HG03342 (cell line): ENCODE measurements at regions not wholly inside any gene's neighbourhood (a gene's known extent, or its start where the extent isn't known, plus 50 kb on each side); places are given as distances from the start of the nearest gene placed in this dataset.
"Not testable (repeated sequence)": the region's sequence is repeated elsewhere in the genome, so short reads cannot be mapped to it uniquely, and the experiment has no call there.

Experiments
- ATAC-seq: cut with Tn5 transposase; IDR thresholded peaks from one replicate; pipeline ENCODE4 v1.9.1; 2021; ENCODE audit warnings: mild to moderate bottlenecking, moderate library complexity; ENCODE audit not compliant: unreplicated experiment

- no peak for ATAC-seq
Observed at GRCh38 chr9:12351293-12352044, 341.7 kb upstream of the TYRP1 start.

- no peak for ATAC-seq
Observed at GRCh38 chr9:12352045-12352315, 341.2 kb upstream of the TYRP1 start.

- no peak for ATAC-seq
Observed at GRCh38 chr9:12363439-12363838, 329.7 kb upstream of the TYRP1 start.

- ATAC-seq: no peak
Observed at GRCh38 chr9:12368569-12368968, 324.6 kb upstream of the TYRP1 start.

GRCh38 chr9:12391839-12392509, 301.2 kb upstream of the TYRP1 start:
- no peak for ATAC-seq

GRCh38 chr9:12394105-12394504, 299.1 kb upstream of the TYRP1 start:
- ATAC-seq: no peak

- no peak for ATAC-seq
Observed at GRCh38 chr9:12403721-12404120, 289.5 kb upstream of the TYRP1 start.

GRCh38 chr9:12413986-12414385, 279.2 kb upstream of the TYRP1 start:
- ATAC-seq: no peak

- no peak for ATAC-seq
Observed at GRCh38 chr9:12414514-12414913, 278.7 kb upstream of the TYRP1 start.

GRCh38 chr9:12415361-12415760, 277.8 kb upstream of the TYRP1 start:
- no peak for ATAC-seq

- no peak for ATAC-seq
Observed at GRCh38 chr9:12416716-12417115, 276.5 kb upstream of the TYRP1 start.

- ATAC-seq: no peak
Observed at GRCh38 chr9:12424243-12424642, 268.9 kb upstream of the TYRP1 start.

- ATAC-seq: no peak
Observed at GRCh38 chr9:12425878-12426864, 267.0 kb upstream of the TYRP1 start.

GRCh38 chr9:12439267-12439666, 253.9 kb upstream of the TYRP1 start:
- no peak for ATAC-seq

GRCh38 chr9:12441080-12441479, 252.1 kb upstream of the TYRP1 start:
- ATAC-seq: not testable (repeated sequence)

- ATAC-seq: no peak
Observed at GRCh38 chr9:12441506-12441905, 251.7 kb upstream of the TYRP1 start.

GRCh38 chr9:12448246-12448645, 244.9 kb upstream of the TYRP1 start:
- no peak for ATAC-seq

GRCh38 chr9:12457237-12457636, 235.9 kb upstream of the TYRP1 start:
- ATAC-seq: no peak

GRCh38 chr9:12461763-12462460, 231.3 kb upstream of the TYRP1 start:
- ATAC-seq: no peak

- no peak for ATAC-seq
Observed at GRCh38 chr9:12462861-12463260, 230.3 kb upstream of the TYRP1 start.

GRCh38 chr9:12463641-12464040, 229.5 kb upstream of the TYRP1 start:
- no peak for ATAC-seq
